ENCODE measurements at regions not wholly inside any gene's neighbourhood (a gene's known extent, or its start where the extent isn't known, plus 50 kb on each side); places are given as distances from the start of the nearest gene placed in this dataset.

DNA sequence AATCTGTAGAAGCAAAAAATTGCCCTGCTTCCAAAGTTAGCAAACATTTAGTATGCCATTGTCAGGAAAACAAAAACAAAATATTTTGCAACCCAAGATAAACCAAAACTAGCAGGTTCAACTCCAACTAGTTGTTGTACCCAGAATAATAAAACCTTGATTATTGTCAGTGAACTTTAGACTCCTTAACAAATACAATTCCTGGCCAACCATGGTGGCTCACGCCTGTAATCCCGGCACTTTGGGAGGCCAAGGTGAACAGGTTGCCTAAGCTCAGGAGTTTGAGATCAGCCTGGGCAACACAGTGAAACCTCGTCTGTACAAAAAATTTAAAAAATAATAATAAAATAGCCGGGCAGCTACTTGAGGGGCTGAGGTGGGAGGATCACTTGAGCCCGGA, 53.6 kb upstream of the EPCAM start:
- DNase-seq (ENCODE audit: missing footprints): no peak
- intact Hi-C loops (cut with DNase I): no loop called here

DNA sequence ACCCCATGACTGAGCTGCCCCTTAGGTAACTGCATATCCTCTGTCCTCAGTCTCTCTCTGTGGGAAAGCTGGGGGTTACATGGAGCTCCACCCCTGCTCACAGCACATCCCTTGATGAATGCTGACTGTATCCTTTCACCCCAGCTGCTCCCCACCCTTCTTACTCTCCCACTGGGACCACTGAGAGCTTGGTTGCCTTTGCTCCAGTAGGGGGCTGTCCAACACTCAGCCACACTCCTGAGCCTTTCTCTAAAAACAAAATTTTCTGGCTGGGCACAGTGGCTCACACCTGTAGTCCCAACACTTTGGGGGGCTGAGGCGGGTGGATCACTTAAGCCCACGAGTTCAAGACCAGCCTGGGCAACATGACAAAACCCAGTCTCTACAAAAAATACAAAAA, 55.4 kb upstream of the EPCAM start:
- ATAC-seq (no peak), DNase-seq (ENCODE audit: missing footprints) (no peak)
- intact Hi-C loops (cut with DNase I): no loop called here

More for the DNA sequence above, 53.6 kb upstream of the EPCAM start:
- ATAC-seq: no peak

- DNase-seq (ENCODE audit: missing footprints) (no peak), ATAC-seq (no peak)
- intact Hi-C loops (cut with DNase I): no loop called here
These were observed 55.9 kb upstream of the EPCAM start for GRCh38 chr2:47313141-47313691.

- ATAC-seq (no peak), DNase-seq (ENCODE audit: missing footprints) (no peak)
- intact Hi-C loops (cut with DNase I): no loop called here
These were observed 56.6 kb upstream of the EPCAM start for GRCh38 chr2:47312491-47312850.

DNA sequence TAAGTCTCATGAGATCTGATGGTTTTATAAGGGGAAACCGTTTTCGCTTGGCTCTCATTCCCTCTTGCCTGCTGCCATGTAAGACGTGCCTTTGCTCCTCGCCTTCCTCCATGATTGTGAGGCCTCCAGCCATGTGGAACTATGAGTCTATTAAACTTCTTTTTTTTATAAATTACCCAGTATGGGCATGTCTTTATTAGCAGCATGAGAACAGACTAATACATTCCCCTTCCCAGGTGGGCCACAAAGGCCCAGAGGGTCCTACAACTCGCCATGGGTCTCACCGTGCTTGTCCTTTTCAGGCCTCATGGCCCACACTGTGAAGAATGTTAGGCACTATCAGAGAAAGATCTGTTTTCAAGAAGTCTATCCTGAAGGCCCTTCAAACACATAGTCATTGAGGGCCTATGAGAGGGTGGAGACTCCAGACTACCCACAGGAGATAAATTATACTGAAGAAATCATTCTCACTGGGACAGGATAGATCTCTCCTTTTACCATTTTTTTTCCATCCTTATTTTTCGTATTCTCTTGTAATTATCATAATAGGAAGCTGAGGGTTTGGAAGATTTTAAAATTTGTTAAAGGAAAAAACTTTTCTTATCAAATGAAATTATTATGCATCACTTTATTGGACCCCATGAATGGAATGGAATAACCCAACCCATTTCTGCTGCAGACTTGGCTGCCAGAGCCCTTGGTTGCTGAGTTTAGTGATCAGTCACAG, 57.2 kb upstream of the EPCAM start:
- no peak for DNase-seq (ENCODE audit: missing footprints)
- intact Hi-C loops (cut with DNase I): no loop called here

DNA sequence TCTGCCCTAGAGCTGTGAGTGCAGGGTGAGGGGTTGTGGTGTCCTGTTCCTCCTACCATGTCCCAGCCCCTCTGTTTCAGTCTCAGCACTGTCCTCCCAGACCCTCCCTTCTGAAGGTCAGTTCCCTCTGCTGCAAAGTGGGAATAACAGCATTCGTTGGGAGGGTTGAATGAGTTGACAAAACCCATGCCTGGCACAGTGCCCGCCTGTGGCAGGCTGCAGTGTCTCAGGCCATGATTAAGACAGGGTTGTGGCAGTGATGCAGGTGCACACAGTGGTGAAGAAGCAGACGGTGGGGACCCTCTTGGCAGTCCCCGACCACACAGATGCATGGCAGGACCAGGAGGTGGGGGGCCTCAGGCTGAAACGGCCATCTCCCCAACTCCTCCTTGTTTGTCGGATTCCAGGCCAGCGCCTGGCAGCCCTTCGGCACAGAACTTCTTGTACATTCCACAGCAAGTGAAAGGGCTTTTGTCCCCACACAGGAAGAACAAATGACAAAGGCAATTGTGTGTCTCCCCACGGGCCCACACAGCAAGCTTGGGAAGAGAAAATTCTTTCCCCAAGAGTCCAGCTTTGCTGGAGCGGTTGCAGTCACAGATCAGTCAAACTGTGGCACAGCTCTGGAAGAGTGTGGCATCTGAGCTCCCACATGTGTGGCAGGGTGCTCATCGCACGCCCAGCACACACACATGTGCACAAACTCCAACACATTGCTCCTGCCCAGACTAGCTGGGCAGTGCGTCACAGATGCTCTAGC, 58.1 kb upstream of the EPCAM start:
- peak; percentile 65 for ATAC-seq
- intact Hi-C loops (cut with DNase I): no loop called here
- peak; percentile 85 for DNase-seq (ENCODE audit: missing footprints)

More for the DNA sequence above, 57.2 kb upstream of the EPCAM start:
- ATAC-seq: no peak

GRCh38 chr2:47309952-47310800, 58.9 kb upstream of the EPCAM start:
- intact Hi-C loops (cut with DNase I): no loop called here
- no peak for DNase-seq (ENCODE audit: missing footprints)
- ATAC-seq: peak; percentile 44

GRCh38 chr2:47309472-47309951, 59.6 kb upstream of the EPCAM start:
- intact Hi-C loops (cut with DNase I): no loop called here
- ATAC-seq (no peak), DNase-seq (ENCODE audit: missing footprints) (no peak)

- intact Hi-C loops (cut with DNase I): no loop called here
- ATAC-seq (no peak), DNase-seq (ENCODE audit: missing footprints) (no peak)
These were observed 62.0 kb upstream of the EPCAM start for GRCh38 chr2:47307066-47307465.

DNA sequence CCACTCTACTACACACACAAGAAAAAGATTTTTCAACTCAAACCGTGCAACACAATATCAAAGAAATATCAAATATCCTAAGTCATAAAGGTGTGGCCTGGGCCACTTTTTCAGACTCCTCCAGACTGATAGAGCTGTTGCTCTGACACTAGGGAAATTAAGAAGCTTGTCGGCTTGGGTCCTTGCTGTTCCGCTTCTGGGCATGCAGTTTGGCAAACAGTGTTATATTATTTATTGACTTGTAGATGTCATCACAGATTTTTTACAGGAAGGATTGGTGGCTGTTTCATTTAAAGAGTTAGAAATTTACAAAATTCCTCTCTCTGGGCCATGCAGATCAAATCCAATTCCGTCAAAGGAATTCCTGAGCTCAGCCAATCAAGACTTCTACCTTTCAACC, 64.5 kb upstream of the EPCAM start:
- intact Hi-C loops (cut with DNase I): no loop called here
- DNase-seq (ENCODE audit: missing footprints) (no peak), ATAC-seq (no peak)

- intact Hi-C loops (cut with DNase I): no loop called here
- DNase-seq (ENCODE audit: missing footprints) (no peak), ATAC-seq (no peak)
These were observed 65.6 kb upstream of the EPCAM start for GRCh38 chr2:47303341-47304148.

DNA sequence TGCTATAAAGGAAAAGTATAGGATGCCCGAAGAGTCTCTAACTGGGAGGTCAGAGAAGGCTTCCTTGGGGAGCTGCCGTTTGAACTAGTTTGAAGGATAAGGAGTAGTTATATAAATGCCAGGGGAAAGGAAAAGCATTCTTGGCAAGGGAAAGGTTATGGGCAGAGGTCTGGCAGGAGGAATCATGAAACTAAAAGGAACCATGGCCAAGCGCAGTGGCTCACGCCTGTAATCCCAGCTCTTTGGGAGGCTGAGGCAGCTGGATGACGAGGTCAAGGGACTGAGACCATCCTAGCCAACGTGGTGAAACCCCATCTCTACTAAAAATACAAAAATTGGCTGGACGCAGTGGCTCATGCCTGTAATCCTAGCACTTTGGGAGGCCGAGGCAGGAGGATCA, 66.8 kb upstream of the EPCAM start:
- intact Hi-C loops (cut with DNase I): no loop called here
- ATAC-seq (no peak), DNase-seq (ENCODE audit: missing footprints) (no peak)

DNA sequence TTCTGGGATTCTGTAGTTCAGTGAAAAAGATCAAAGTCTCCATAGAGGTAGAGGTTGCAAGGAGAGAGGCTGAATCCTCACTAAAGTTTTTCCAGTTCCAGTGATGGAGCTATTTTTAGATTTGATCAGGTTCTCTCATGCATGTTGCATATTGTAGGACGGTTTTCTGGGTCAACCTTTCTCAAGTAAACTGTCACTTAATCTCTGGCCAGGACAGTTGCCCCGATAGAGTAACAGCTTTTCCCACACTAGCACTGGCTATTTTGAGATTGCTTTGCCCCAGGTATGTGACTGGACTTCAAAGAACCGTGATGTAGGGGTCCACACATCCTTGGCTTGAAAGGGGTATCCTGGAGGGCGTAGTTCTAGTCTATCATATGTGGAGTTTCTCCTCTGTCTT, 67.4 kb upstream of the EPCAM start:
- intact Hi-C loops (cut with DNase I): no loop called here
- ATAC-seq: no peak
- no peak for DNase-seq (ENCODE audit: missing footprints)

- intact Hi-C loops (cut with DNase I): no loop called here
- no peak for DNase-seq (ENCODE audit: missing footprints)
- no peak for ATAC-seq
These were observed 67.9 kb upstream of the EPCAM start for GRCh38 chr2:47301277-47301618.

- intact Hi-C loops (cut with DNase I): no loop called here
- ATAC-seq (peak; percentile 62), DNase-seq (ENCODE audit: missing footprints) (no peak)
These were observed 68.4 kb upstream of the EPCAM start for GRCh38 chr2:47300609-47301276.

DNA sequence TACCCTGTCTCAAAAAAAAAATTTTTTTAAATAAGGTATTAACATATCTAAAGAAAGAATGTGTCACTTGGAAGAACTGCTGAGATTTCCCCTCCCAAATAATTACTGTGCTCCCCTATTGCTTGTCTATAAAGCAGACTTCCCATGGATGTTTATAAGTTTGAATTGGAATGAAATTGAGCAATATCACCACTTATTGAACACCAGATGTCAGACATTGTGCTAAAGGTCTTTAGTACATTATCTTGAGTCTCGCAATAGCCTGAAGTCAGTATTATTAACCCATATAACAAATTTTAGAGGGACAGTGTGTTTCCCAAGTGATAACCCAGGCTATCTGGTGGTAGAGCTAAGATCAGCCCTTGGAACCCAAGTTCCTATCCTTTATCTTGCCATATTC, 69.0 kb upstream of the EPCAM start:
- ATAC-seq: no peak
- intact Hi-C loops (cut with DNase I): no loop called here
- DNase-seq (ENCODE audit: missing footprints): no peak

DNA sequence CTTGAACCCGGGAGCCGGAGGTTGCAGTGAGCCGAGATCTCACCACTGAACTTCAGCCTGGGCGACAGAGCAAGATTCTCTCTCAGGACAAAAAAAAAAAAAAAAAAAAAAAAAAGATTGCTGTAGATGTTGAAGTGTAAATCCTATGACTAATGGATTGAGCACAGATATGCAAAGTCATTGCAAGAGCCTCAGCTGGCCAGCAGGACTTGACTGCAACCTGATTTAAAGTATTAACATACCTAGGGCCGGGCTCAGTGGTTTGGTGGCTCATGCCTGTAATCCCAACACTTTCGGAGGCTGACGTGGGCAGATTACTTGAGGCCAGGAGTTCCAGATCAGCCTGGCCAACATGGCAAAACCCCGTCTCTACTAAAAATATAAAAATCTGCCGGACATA, 69.6 kb upstream of the EPCAM start:
- intact Hi-C loops (cut with DNase I): no loop called here
- ATAC-seq (no peak), DNase-seq (ENCODE audit: missing footprints) (no peak)

- ATAC-seq (no peak), DNase-seq (ENCODE audit: missing footprints) (no peak)
- intact Hi-C loops (cut with DNase I): no loop called here
These were observed 70.3 kb upstream of the EPCAM start for GRCh38 chr2:47298771-47299170.

All from Right ventricle myocardium inferior (tissue), 1 donor.